ENCODE measurements at regions not wholly inside any gene's neighbourhood (a gene's known extent, or its start where the extent isn't known, plus 50 kb on each side); places are given as distances from the start of the nearest gene placed in this dataset.

- Histone ChIP-seq H3K4me3 (no peak overlapping the region), H3K27me3 (no peaks in the 10 kb centered on the region), H3K27ac (no peak overlapping the region), H3K4me1 (peaks cover 0 to 5% of the 10 kb centered on the region in 2 donors), H3K36me3 (no peaks in the 10 kb centered on the region), H3K9me3 (no peaks in the 10 kb centered on the region)
- intact Hi-C loops (cut with DNase I): no loop called here
- DNase-seq (ENCODE audit: low spot score in 2 of 2): no peak
- TF ChIP-seq CTCF (IDR thresholded peaks at IDR 0.05): no peak
These were observed 130.9 kb downstream of the TRMT11 start for GRCh38 chr6:126117251-126117650.

- DNase-seq (ENCODE audit: low spot score in 2 of 2): no peak
- no peaks in the 10 kb centered on the region for H3K9me3 ChIP-seq
- H3K4me1 ChIP-seq: peaks cover 0 to 5% of the 10 kb centered on the region in 2 donors
- no peak overlapping the region for H3K4me3 ChIP-seq
- no peaks in the 10 kb centered on the region for H3K36me3 ChIP-seq
- TF ChIP-seq CTCF (IDR thresholded peaks at IDR 0.05): no peak
- intact Hi-C loops (cut with DNase I): no loop called here
- no peaks in the 10 kb centered on the region for H3K27me3 ChIP-seq
- peak overlapping the region; percentile 10 to 43 for H3K27ac ChIP-seq
These were observed 131.9 kb downstream of the TRMT11 start for GRCh38 chr6:126118058-126118755.

GRCh38 chr6:126118936-126119335 is 132.6 kb downstream of the TRMT11 start:
- Histone ChIP-seq H3K27ac (peak overlapping the region; percentile 15 to 43), H3K9me3 (no peaks in the 10 kb centered on the region), H3K27me3 (no peaks in the 10 kb centered on the region), H3K36me3 (no peaks in the 10 kb centered on the region), H3K4me3 (peak overlapping the region in 1 of 2 donors; percentile 7), H3K4me1 (peaks cover 0 to 5% of the 10 kb centered on the region in 2 donors)
- DNase-seq (ENCODE audit: low spot score in 2 of 2): no peak
- intact Hi-C loops (cut with DNase I): no loop called here
- TF ChIP-seq CTCF (IDR thresholded peaks at IDR 0.05): no peak

- Histone ChIP-seq H3K9me3 (no peaks in the 10 kb centered on the region), H3K27ac (no peak overlapping the region), H3K4me3 (no peak overlapping the region), H3K4me1 (peaks cover 0 to 3% of the 10 kb centered on the region in 2 donors), H3K36me3 (no peaks in the 10 kb centered on the region), H3K27me3 (no peaks in the 10 kb centered on the region)
- intact Hi-C loops (cut with DNase I): no loop called here
- DNase-seq (ENCODE audit: low spot score in 2 of 2): no peak
- TF ChIP-seq CTCF (IDR thresholded peaks at IDR 0.05): no peak
These were observed 136.9 kb downstream of the TRMT11 start for GRCh38 chr6:126123226-126123625.

GRCh38 chr6:126127659-126128058 is 141.3 kb downstream of the TRMT11 start:
- H3K27ac ChIP-seq: no peak overlapping the region
- H3K36me3 ChIP-seq: no peaks in the 10 kb centered on the region
- H3K4me3 ChIP-seq: no peak overlapping the region
- no peak for TF ChIP-seq CTCF (IDR thresholded peaks at IDR 0.05)
- no peaks in the 10 kb centered on the region for H3K27me3 ChIP-seq
- intact Hi-C loops (cut with DNase I): no loop called here
- no peaks in the 10 kb centered on the region for H3K4me1 ChIP-seq
- no peak for DNase-seq (ENCODE audit: low spot score in 2 of 2)
- H3K9me3 ChIP-seq: no peaks in the 10 kb centered on the region
